HG03045 (cell line): ENCODE measurements at regions not wholly inside any gene's neighbourhood (a gene's known extent, or its start where the extent isn't known, plus 50 kb on each side); places are given as distances from the start of the nearest gene placed in this dataset.
"Not testable (repeated sequence)": the region's sequence is repeated elsewhere in the genome, so short reads cannot be mapped to it uniquely, and the experiment has no call there.

Experiments
- ATAC-seq: cut with Tn5 transposase; IDR thresholded peaks from one replicate; pipeline ENCODE4 v1.9.1; 2021; ENCODE audit warnings: mild to moderate bottlenecking, moderate library complexity; ENCODE audit not compliant: unreplicated experiment

GRCh38 chr7:116371536-116371935, 128.0 kb upstream of the CAV2 start:
- ATAC-seq: not testable (repeated sequence)

DNA sequence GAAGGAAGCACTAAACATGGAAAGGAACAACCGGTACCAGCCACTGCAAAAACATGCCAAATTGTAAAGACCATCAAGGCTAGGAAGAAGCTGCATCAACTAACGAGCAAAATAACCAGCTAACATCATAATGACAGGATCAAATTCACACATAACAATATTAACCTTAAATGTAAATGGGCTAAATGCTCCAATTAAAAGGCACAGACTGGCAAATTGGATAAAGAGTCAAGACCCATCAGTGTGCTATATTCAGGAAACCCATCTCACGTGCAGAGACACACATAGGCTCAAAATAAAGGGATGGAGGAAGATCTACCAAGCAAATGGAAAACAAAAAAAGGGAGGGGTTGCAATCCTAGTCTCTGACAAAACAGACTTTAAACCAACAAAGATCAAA, 126.3 kb upstream of the CAV2 start:
- not testable (repeated sequence) for ATAC-seq

DNA sequence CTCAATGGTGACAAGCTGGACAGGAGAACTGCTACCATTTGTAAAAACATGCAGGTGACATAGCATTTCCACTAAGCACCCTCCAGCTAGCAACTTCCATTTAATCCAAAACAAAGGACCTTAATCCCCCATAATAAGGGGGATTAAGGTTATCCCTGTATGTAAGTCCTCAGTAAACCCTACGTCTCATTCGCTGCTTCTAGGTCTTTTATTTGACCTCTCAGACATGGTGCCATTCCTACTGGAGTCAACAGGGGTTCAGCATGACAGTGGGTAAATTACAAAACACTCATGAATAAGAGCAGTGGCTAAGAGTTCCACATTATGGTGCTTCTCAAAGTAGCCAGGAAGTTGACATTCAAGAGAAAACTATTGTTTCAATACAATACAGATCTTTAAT, 121.8 kb upstream of the CAV2 start:
- ATAC-seq: no peak

GRCh38 chr7:116380025-116380424, 119.5 kb upstream of the CAV2 start:
- ATAC-seq: no peak

GRCh38 chr7:116382375-116382774, 117.2 kb upstream of the CAV2 start:
- ATAC-seq: no peak

DNA sequence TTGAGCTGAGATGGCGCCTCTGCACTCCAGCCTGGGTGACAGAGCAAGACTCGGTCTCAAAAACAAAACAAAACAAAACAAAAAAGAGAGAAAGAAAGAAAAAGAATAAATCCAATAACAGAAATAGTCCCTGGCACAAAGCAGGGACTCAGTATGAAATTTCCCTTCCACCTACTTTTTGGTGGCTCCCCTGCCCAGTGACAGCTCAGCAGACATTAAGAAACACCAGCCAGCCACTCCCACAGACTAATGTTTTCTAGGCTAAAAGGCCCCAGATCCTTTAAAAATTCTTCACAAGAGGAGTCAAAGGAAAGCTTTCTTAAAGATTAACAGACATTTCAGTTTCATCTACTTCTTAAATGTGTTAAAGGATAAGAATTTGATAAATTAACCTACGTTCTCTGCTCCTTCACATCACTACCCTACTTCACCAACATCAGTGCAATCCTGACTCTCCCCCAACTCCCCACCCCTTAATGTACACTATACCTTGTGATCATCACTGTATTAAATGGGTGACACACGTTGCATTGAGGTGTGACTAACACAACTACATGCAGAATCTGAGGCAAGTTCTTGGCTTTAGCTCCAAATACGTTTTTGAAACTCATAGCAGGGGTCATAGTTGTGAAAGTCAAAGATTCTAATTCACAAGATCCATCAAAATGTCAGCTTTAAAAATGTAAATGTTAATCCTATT, 114.5 kb upstream of the CAV2 start:
- ATAC-seq: no peak

GRCh38 chr7:116386674-116387073, 112.9 kb upstream of the CAV2 start:
- no peak for ATAC-seq

DNA sequence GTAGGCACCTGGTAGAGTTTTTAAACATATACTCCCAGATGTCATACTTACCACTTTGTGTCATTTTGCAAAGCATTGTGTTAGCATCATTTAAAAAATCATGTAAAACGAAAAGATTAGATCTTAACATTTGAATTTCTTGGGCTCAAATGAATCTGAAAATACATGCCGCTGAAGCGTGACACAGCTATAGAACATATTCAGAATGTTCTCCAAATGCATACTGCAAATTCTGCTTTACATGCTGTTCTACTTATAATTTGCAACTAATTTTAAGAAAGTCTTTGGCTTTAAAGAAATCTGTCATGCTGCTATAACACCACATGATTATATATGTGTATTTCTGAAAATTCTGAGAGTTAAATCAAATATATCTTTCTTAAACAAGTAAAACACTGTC, 109.2 kb upstream of the CAV2 start:
- no peak for ATAC-seq

GRCh38 chr7:116392806-116393205, 106.7 kb upstream of the CAV2 start:
- ATAC-seq: no peak

GRCh38 chr7:116393654-116394053, 105.9 kb upstream of the CAV2 start:
- no peak for ATAC-seq

- no peak for ATAC-seq
These were observed 105.4 kb upstream of the CAV2 start for GRCh38 chr7:116394106-116394505.

GRCh38 chr7:116395141-116395791, 104.3 kb upstream of the CAV2 start:
- ATAC-seq: no peak

DNA sequence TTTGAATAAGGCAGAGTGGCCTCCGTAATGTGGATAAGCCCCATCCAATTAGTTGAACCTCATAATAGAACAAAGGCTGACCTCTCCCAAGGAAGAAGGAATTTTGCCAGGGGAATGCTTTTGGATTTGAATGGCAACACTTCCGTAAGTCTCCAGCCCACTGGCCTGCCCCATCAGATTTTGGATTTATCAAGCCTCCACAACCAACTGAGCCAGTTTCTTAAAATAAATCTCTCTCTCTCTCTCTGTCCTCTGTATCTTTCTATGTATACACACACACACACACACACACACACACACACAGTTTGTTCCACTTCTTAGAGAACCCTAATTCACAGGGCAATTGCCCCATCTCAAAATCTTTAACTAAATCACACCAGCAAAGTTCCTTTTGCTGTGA, 100.9 kb upstream of the CAV2 start:
- ATAC-seq: no peak

- ATAC-seq: no peak
These were observed 99.7 kb upstream of the CAV2 start for GRCh38 chr7:116399819-116400218.

GRCh38 chr7:116400522-116400921, 99.0 kb upstream of the CAV2 start:
- ATAC-seq: no peak

DNA sequence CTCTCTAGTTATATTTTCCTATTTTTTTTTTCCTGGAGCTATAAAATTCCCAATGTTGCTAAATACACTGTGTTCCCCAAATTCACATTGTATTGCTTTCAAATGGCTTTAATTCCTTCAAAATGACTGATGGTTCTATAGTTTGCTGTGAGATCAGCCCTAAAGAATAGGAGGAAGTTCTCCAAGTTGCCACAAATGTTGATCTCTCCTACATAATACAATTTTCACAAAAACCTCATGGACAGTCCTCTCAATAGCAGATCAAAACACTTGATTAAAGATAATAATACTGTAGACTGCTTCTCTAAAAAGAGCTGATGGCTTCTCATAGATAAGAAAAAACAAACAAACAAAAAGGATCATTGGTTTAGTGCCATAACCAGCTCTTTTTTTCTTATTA, 97.8 kb upstream of the CAV2 start:
- ATAC-seq: no peak

- ATAC-seq: no peak
These were observed 96.3 kb upstream of the CAV2 start for GRCh38 chr7:116403265-116403664.

GRCh38 chr7:116404389-116404788, 95.1 kb upstream of the CAV2 start:
- ATAC-seq: no peak

DNA sequence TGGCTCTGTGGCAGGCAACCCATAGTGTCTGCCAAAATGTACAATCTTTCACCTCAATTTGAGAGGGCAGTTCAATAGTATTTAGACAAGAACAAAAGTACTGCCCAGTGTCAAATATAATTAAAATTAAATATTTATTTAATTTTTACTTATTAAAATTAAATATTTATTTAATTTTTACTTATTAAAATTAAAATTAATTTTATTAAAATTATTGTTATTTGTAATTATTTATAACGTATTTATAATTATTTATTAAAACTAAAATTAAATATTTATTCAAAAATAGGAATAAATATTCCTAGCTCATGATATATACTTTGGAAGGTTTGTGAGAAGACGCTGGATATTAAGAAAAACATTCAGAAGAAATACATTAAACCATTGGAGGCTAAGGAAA, 93.7 kb upstream of the CAV2 start:
- ATAC-seq: no peak

GRCh38 chr7:116407165-116407564, 92.4 kb upstream of the CAV2 start:
- ATAC-seq: no peak

GRCh38 chr7:116408166-116408565, 91.4 kb upstream of the CAV2 start:
- ATAC-seq: no peak

GRCh38 chr7:116408831-116409453, 90.6 kb upstream of the CAV2 start:
- ATAC-seq: not testable (repeated sequence)
